SK-N-SH treated with all-trans-retinoic acid at 6 μM for 48 hours (cell line): ENCODE measurements at regions not wholly inside any gene's neighbourhood (a gene's known extent, or its start where the extent isn't known, plus 50 kb on each side); places are given as distances from the start of the nearest gene placed in this dataset.

Experiments
- ATAC-seq: fragments of 200-7000 bp; cut with Tn5 transposase; 3 replicates; pipeline ENCODE4 v1.9.1; 2020; ENCODE audit warnings: mild to moderate bottlenecking, moderate library complexity
- ARNTL ChIP-seq: fragments of 450-650 bp; formaldehyde crosslinking; IDR thresholded peaks from 2 replicates; pipeline ENCODE4 v1.5.0; 2020; ENCODE audit warnings: low read depth, mild to moderate bottlenecking, moderate library complexity, borderline replicate concordance
- BACH2 ChIP-seq: fragments of 250-450 bp; sonication (Bioruptor Pico); IDR thresholded peaks from 2 replicates; pipeline ENCODE4 v1.9.0; 2021; ENCODE audit warnings: mild to moderate bottlenecking, borderline replicate concordance
- CREB5 ChIP-seq: fragments of 250-450 bp; sonication (Bioruptor Pico); IDR thresholded peaks from 2 replicates; pipeline ENCODE4 v1.5.1; 2020; ENCODE audit warnings: low read depth, mild to moderate bottlenecking, moderate library complexity
- CSDC2 ChIP-seq: fragments of 250-450 bp; sonication (Bioruptor Pico); IDR thresholded peaks from 2 replicates; pipeline ENCODE4 v1.5.0; 2020; ENCODE audit warnings: mild to moderate bottlenecking, moderate library complexity
- CSRNP3 ChIP-seq: fragments of 250-450 bp; sonication (Bioruptor Pico); IDR thresholded peaks from 2 replicates; pipeline ENCODE4 v1.5.1; 2021; ENCODE audit warnings: mild to moderate bottlenecking, moderate library complexity
- ESRRG ChIP-seq: fragments of 250-450 bp; sonication (Bioruptor Pico); IDR thresholded peaks from 2 replicates; pipeline ENCODE4 v1.6.1; 2021; ENCODE audit warnings: mild to moderate bottlenecking
- GLIS3 ChIP-seq: fragments of 250-450 bp; sonication (Bioruptor Pico); IDR thresholded peaks from 2 replicates; pipeline ENCODE4 v1.5.0; 2020; ENCODE audit warnings: mild to moderate bottlenecking, moderate library complexity
- ISL1 ChIP-seq: fragments of 250-450 bp; sonication (Bioruptor Pico); IDR thresholded peaks from 2 replicates; pipeline ENCODE4 v2.1.2; 2022; ENCODE audit warnings: mild to moderate bottlenecking, moderate library complexity
- OSR1 ChIP-seq: fragments of 250-450 bp; sonication (Bioruptor Pico); IDR thresholded peaks from 2 replicates; pipeline ENCODE4 v1.8.0; 2022; ENCODE audit warnings: moderate library complexity, mild to moderate bottlenecking, inconsistent platforms
- POU6F1 ChIP-seq: fragments of 250-450 bp; sonication (Bioruptor Pico); IDR thresholded peaks from 2 replicates; pipeline ENCODE4 v1.8.0; 2021; ENCODE audit warnings: low read depth, mild to moderate bottlenecking, moderate library complexity, borderline replicate concordance
- RARB ChIP-seq: fragments of 250-450 bp; sonication (Bioruptor Pico); IDR thresholded peaks from 2 replicates; pipeline ENCODE4 v1.8.0; 2021; ENCODE audit warnings: mild to moderate bottlenecking, moderate library complexity
- SNAI2 ChIP-seq: fragments of 250-450 bp; sonication (Bioruptor Pico); IDR thresholded peaks from 2 replicates; pipeline ENCODE4 v1.5.0; 2020; ENCODE audit warnings: mild to moderate bottlenecking, moderate library complexity
- TCF4 ChIP-seq: fragments of 250-450 bp; sonication (Bioruptor Pico); IDR thresholded peaks from 2 replicates; pipeline ENCODE4 v1.8.0; 2021; ENCODE audit warnings: mild to moderate bottlenecking, moderate library complexity, borderline replicate concordance
- TOX ChIP-seq: fragments of 250-450 bp; sonication (Bioruptor Pico); IDR thresholded peaks from 2 replicates; pipeline ENCODE4 v1.8.0; 2021; ENCODE audit warnings: mild to moderate bottlenecking, moderate library complexity, borderline replicate concordance
- TSHZ2 ChIP-seq: fragments of 250-450 bp; sonication (Bioruptor Pico); IDR thresholded peaks from 2 replicates; pipeline ENCODE4 v1.5.0; 2020; ENCODE audit warnings: mild to moderate bottlenecking, moderate library complexity
- ZC3H10 ChIP-seq: fragments of 250-450 bp; sonication (Bioruptor Pico); IDR thresholded peaks from 2 replicates; pipeline ENCODE4 v1.5.1; 2021; ENCODE audit warnings: mild to moderate bottlenecking, moderate library complexity
- ZFP3 ChIP-seq: fragments of 250-450 bp; sonication (Bioruptor Pico); IDR thresholded peaks from 2 replicates; pipeline ENCODE4 v1.5.0; 2020; ENCODE audit warnings: mild to moderate bottlenecking, moderate library complexity
- ZFP30 ChIP-seq: fragments of 450-650 bp; formaldehyde crosslinking; IDR thresholded peaks from 2 replicates; pipeline ENCODE4 v1.5.0; 2022; ENCODE audit warnings: mild to moderate bottlenecking, moderate library complexity
- ZNF565 ChIP-seq: fragments of 450-650 bp; formaldehyde crosslinking; conservative IDR thresholded peaks from 2 replicates; pipeline ENCODE4 v1.5.0; 2020; ENCODE audit warnings: low read depth, mild to moderate bottlenecking, moderate library complexity
- ZNF70 ChIP-seq: fragments of 450-650 bp; formaldehyde crosslinking; IDR thresholded peaks from 2 replicates; pipeline ENCODE4 v1.5.0; 2020; ENCODE audit warnings: mild to moderate bottlenecking, moderate library complexity
- ZNF8 ChIP-seq: fragments of 450-650 bp; formaldehyde crosslinking; IDR thresholded peaks from 2 replicates; pipeline ENCODE4 v1.5.0; 2020; ENCODE audit warnings: mild to moderate bottlenecking, moderate library complexity

GRCh38 chr2:12379143-12379542 is 337.6 kb upstream of the TRIB2 start (continued):
- TF ChIP-seq TCF4 (CRISPR knock-in tag), result no peak
- TF ChIP-seq TOX (CRISPR knock-in tag), result no peak
- no peak for TF ChIP-seq CSDC2 (CRISPR knock-in tag)
- no peak for TF ChIP-seq CREB5 (CRISPR knock-in tag)
- TF ChIP-seq CSRNP3 (CRISPR knock-in tag), result no peak

GRCh38 chr2:12381543-12382325 is 335.0 kb upstream of the TRIB2 start:
- TF ChIP-seq BACH2 (no peak), CREB5 (CRISPR knock-in tag) (no peak), ZFP3 (no peak), ARNTL (CRISPR knock-in tag) (no peak), ZNF565 (CRISPR knock-in tag) (no peak), ZNF8 (CRISPR knock-in tag) (no peak), CSRNP3 (CRISPR knock-in tag) (no peak), ZFP30 (CRISPR knock-in tag) (no peak), RARB (no peak), ISL1 (no peak), POU6F1 (no peak)
- ATAC-seq, result no peak

GRCh38 chr2:12382366-12382765 is 334.4 kb upstream of the TRIB2 start:
- ATAC-seq, result no peak
- no peak for TF ChIP-seq CREB5 (CRISPR knock-in tag)
- TF ChIP-seq OSR1, result no peak
- TF ChIP-seq ISL1, result no peak
- no peak for TF ChIP-seq TCF4 (CRISPR knock-in tag)
- no peak for TF ChIP-seq ZNF70 (CRISPR knock-in tag)
- no peak for TF ChIP-seq ZNF565 (CRISPR knock-in tag)
- no peak for TF ChIP-seq ZC3H10 (CRISPR knock-in tag)
- TF ChIP-seq BACH2, result no peak
- TF ChIP-seq ZFP3, result no peak
- no peak for TF ChIP-seq SNAI2 (CRISPR knock-in tag)
- TF ChIP-seq GLIS3 (CRISPR knock-in tag), result no peak
- no peak for TF ChIP-seq ARNTL (CRISPR knock-in tag)
- no peak for TF ChIP-seq TSHZ2 (CRISPR knock-in tag)
- no peak for TF ChIP-seq CSRNP3 (CRISPR knock-in tag)
- TF ChIP-seq ESRRG (CRISPR knock-in tag), result no peak
- no peak for TF ChIP-seq RARB
- TF ChIP-seq POU6F1, result no peak
